WTC11 (cell line): ENCODE measurements at regions not wholly inside any gene's neighbourhood (a gene's known extent, or its start where the extent isn't known, plus 50 kb on each side); places are given as distances from the start of the nearest gene placed in this dataset.

ENCODE experiments used
- ATAC-seq: fragments of 200-7000 bp; cut with Tn5 transposase; 2 replicates; pipeline ENCODE4 v1.10.0; 2021; ENCODE audit warnings: mild to moderate bottlenecking, moderate library complexity
- CTCF ChIA-PET: fragments of 300-600 bp; sonication (Branson Sonifier 250); formaldehyde crosslinking; loops from one replicate; lab custom pipeline; 2021; ENCODE audit warnings: antibody characterized with exemption; lab: Charles Lee
- POLR2A ChIA-PET: fragments of 350-600 bp; sonication (Branson Sonifier 250); formaldehyde crosslinking; loops from one replicate; lab custom pipeline; 2021; ENCODE audit warnings: antibody characterized with exemption; lab: Charles Lee
- DNase-seq: peaks from one replicate; pipeline ENCODE4 v3.0.0; 2021; ENCODE audit warnings: low spot score
- H3K27ac Mint-ChIP-seq: 2 replicates; pipeline ENCODE4 v1.8.0; 2021; ENCODE audit warnings: mixed read lengths
- H3K27me3 Mint-ChIP-seq: 2 replicates; pipeline ENCODE4 v1.8.0; 2021; ENCODE audit warnings: low read depth, mild to moderate bottlenecking, moderate library complexity, mixed read lengths
- H3K36me3 Mint-ChIP-seq: 2 replicates; pipeline ENCODE4 v1.8.0; 2021; ENCODE audit warnings: mixed read lengths
- H3K4me1 Mint-ChIP-seq: 2 replicates; pipeline ENCODE4 v1.8.0; 2022; ENCODE audit warnings: mixed read lengths
- H3K4me3 Mint-ChIP-seq: 2 replicates; pipeline ENCODE4 v1.8.0; 2021; ENCODE audit warnings: mild to moderate bottlenecking, moderate library complexity, mixed read lengths
- H3K9me3 Mint-ChIP-seq: 2 replicates; pipeline ENCODE4 v1.8.0; 2021; ENCODE audit warnings: mixed read lengths
- CDX4 ChIP-seq: fragments of 250-450 bp; sonication (Bioruptor Pico); IDR thresholded peaks from 2 replicates; pipeline ENCODE4 v1.9.0; 2021; ENCODE audit warnings: moderate library complexity, mild to moderate bottlenecking, inconsistent platforms, borderline replicate concordance
- CREB1 ChIP-seq: sonication (generic); formaldehyde crosslinking; IDR thresholded peaks from 2 replicates; pipeline ENCODE4 v1.8.0; 2023; ENCODE audit warnings: mild to moderate bottlenecking, missing genetic modification reagents
- CREM ChIP-seq: sonication (generic); formaldehyde crosslinking; IDR thresholded peaks from 2 replicates; pipeline ENCODE4 v1.8.1; 2022; ENCODE audit warnings: mild to moderate bottlenecking, missing genetic modification reagents, moderate library complexity
- FOXP4 ChIP-seq: sonication (generic); formaldehyde crosslinking; IDR thresholded peaks from 2 replicates; pipeline ENCODE4 v1.8.0; 2022; ENCODE audit warnings: mild to moderate bottlenecking, missing genetic modification reagents
- GABPB1 ChIP-seq: sonication (generic); formaldehyde crosslinking; IDR thresholded peaks from 2 replicates; pipeline ENCODE4 v1.8.1; 2023; ENCODE audit warnings: mild to moderate bottlenecking, missing genetic modification reagents
- GRHL2 ChIP-seq: fragments of 250-450 bp; sonication (Bioruptor Pico); IDR thresholded peaks from 2 replicates; pipeline ENCODE4 v1.8.0; 2022; ENCODE audit warnings: mild to moderate bottlenecking, moderate library complexity; ENCODE audit not compliant: insufficient replicate concordance, severe bottlenecking
- IRF2 ChIP-seq: sonication (generic); formaldehyde crosslinking; IDR thresholded peaks from 2 replicates; pipeline ENCODE4 v1.8.0; 2022; ENCODE audit warnings: low read depth, missing genetic modification reagents, borderline replicate concordance
- MYBL2 ChIP-seq: sonication (generic); formaldehyde crosslinking; IDR thresholded peaks from 2 replicates; pipeline ENCODE4 v1.8.1; 2023; ENCODE audit warnings: mild to moderate bottlenecking, moderate library complexity, missing genetic modification reagents
- NR2C2 ChIP-seq: sonication (generic); formaldehyde crosslinking; IDR thresholded peaks from 2 replicates; pipeline ENCODE4 v1.8.0; 2022; ENCODE audit warnings: mild to moderate bottlenecking, missing genetic modification reagents
- RELA ChIP-seq: sonication (generic); formaldehyde crosslinking; IDR thresholded peaks from 2 replicates; pipeline ENCODE4 v1.8.1; 2022; ENCODE audit warnings: missing genetic modification reagents, mild to moderate bottlenecking, borderline replicate concordance
- STAT6 ChIP-seq: sonication (generic); formaldehyde crosslinking; conservative IDR thresholded peaks from 2 replicates; pipeline ENCODE4 v1.8.1; 2023; ENCODE audit warnings: mild to moderate bottlenecking, low read depth, missing genetic modification reagents, moderate library complexity
- ZBTB21 ChIP-seq: sonication (generic); formaldehyde crosslinking; IDR thresholded peaks from 2 replicates; pipeline ENCODE4 v1.8.1; 2023; ENCODE audit warnings: mild to moderate bottlenecking, missing genetic modification reagents, borderline replicate concordance
- ZNF317 ChIP-seq: sonication (generic); formaldehyde crosslinking; IDR thresholded peaks from 2 replicates; pipeline ENCODE4 v1.8.1; 2023; ENCODE audit warnings: low read depth, mild to moderate bottlenecking, moderate library complexity, missing genetic modification reagents, borderline replicate concordance
- ZNF425 ChIP-seq: fragments of 250-450 bp; sonication (Bioruptor Pico); conservative IDR thresholded peaks from 2 replicates; pipeline ENCODE4 v1.9.0; 2021; ENCODE audit warnings: mild to moderate bottlenecking
- TF ChIP-seq, protein P1 (sequence below): sonication (generic); formaldehyde crosslinking; IDR thresholded peaks from 2 replicates; pipeline ENCODE4 v1.8.1; 2023; ENCODE audit warnings: mild to moderate bottlenecking, moderate library complexity, missing genetic modification reagents
- TF ChIP-seq, protein P2 (sequence below): sonication (generic); formaldehyde crosslinking; IDR thresholded peaks from 2 replicates; pipeline ENCODE4 v1.8.1; 2022; ENCODE audit warnings: mild to moderate bottlenecking, missing genetic modification reagents, moderate library complexity, borderline replicate concordance

DNA sequence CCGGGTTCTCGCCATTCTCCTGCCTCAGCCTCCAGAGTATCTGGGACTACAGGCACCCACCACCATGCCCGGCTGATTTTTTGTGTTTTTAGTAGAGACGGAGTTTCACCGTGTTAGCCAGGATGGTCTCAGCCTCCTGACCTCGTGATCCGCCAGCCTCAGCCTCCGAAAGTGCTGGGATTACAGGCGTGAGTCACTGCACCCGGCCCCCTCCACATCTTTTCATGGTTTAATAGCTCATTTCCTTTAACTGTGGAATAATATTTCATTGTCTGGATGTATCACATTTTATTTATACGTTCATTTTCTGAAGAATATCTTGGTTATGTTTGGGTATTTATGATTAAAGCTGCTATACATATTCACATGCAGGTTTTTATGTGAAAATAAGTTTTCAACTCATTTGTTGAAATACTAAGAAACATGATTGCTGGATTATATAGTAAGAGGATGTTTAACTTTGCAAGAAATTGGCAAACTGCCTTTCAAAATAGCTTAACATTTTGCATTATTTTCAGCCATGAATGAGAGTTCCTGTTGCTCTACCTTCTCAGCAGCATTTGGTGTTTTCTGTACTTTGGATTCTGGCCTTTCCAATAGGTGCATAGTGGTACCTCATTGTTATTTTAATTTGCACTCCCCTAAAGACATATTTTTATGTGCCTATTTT, 591.9 kb downstream of the TECRL start:
- ChIA-PET CTCF (interaction anchor here (0.7 kb wide), 1 partner anchor 192 kb away, joined by 4 read pairs; no protein-coding TSS in a partner anchor), POLR2A (no interaction called here)
- H3K27me3 Mint-ChIP-seq, result no peaks in the 10 kb centered on the region
- H3K9me3 Mint-ChIP-seq, result peaks cover 4% of the 10 kb centered on the region; the same call in 1 of the 2 replicates
- H3K4me1 Mint-ChIP-seq, result no peaks in the 10 kb centered on the region
- ATAC-seq, result no peak
- TF ChIP-seq CREB1 (CRISPR knock-in tag), result no peak
- TF ChIP-seq STAT6 (CRISPR knock-in tag), result no peak
- no peak for TF ChIP-seq MYBL2
- TF ChIP-seq NR2C2 (CRISPR knock-in tag), result no peak
- TF ChIP-seq IRF2, result no peak
- TF ChIP-seq CDX4 (CRISPR knock-in tag), result no peak
- TF ChIP-seq ZNF425, result no peak
- TF ChIP-seq, protein P1, sequence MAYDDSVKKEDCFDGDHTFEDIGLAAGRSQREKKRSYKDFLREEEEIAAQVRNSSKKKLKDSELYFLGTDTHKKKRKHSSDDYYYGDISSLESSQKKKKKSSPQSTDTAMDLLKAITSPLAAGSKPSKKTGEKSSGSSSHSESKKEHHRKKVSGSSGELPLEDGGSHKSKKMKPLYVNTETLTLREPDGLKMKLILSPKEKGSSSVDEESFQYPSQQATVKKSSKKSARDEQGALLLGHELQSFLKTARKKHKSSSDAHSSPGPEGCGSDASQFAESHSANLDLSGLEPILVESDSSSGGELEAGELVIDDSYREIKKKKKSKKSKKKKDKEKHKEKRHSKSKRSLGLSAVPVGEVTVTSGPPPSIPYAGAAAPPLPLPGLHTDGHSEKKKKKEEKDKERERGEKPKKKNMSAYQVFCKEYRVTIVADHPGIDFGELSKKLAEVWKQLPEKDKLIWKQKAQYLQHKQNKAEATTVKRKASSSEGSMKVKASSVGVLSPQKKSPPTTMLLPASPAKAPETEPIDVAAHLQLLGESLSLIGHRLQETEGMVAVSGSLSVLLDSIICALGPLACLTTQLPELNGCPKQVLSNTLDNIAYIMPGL (CRISPR knock-in tag), result no peak
- TF ChIP-seq FOXP4, result no peak
- TF ChIP-seq CREM, result no peak
- no peak for TF ChIP-seq ZNF317 (CRISPR knock-in tag)
- no peak for TF ChIP-seq RELA (CRISPR knock-in tag)
- no peak for DNase-seq
- no peaks in the 10 kb centered on the region for H3K36me3 Mint-ChIP-seq
- H3K27ac Mint-ChIP-seq, result no peak overlapping the region
- no peak overlapping the region for H3K4me3 Mint-ChIP-seq

DNA sequence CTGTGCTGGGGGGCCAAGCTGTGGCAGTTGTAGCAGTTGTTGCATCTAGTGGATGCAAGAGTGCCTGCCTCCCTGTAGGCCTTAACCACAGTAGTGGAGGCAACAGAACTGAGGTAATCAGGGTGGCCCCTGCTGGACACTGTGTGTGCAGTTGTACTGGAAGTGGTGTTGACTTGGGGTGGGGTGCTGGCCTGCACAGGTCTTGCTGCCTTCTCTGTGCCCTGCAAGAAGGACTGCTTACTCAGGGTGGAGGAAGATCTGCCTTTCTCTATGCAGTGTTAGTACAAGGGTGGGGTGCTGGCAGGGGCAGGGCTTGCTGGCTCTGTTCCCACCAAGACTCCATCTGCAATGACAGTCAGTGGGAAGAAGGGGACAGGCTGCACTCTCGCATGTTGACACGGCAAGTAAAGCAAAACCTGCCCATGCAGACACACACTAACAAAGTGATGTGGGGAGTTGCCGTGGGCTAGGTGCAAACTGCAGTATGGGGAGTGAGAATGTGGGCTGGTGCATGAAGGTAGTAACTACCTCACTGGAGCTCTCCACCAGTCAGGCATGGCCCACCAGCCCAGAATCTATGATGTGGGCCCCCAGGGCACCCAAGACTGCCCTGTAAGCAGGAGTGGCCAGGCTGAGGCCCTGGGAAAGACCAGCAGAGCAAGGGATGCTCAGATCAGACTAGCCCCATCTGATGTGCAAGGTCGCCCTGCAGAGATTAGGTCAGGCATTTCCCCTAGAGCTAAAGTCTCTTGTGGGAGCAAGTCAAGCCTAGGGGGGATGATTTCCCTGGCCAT, 594.9 kb downstream of the TECRL start:
- POLR2A ChIA-PET, result no interaction called here
- DNase-seq (no peak), ATAC-seq (no peak; the same call in 1 of the 2 replicates)
- H3K27ac Mint-ChIP-seq, result no peak overlapping the region
- peaks cover 7% of the 10 kb centered on the region for H3K4me1 Mint-ChIP-seq
- peaks cover 4% of the 10 kb centered on the region; the same call in 1 of the 2 replicates for H3K9me3 Mint-ChIP-seq
- CTCF ChIA-PET, result no interaction called here
- no peak overlapping the region for H3K4me3 Mint-ChIP-seq
- H3K36me3 Mint-ChIP-seq, result no peaks in the 10 kb centered on the region
- no peaks in the 10 kb centered on the region for H3K27me3 Mint-ChIP-seq
- TF ChIP-seq CREM, result no peak
- no peak for TF ChIP-seq GRHL2
- no peak for TF ChIP-seq GABPB1 (CRISPR knock-in tag)
- TF ChIP-seq STAT6 (CRISPR knock-in tag), result no peak
- no peak for TF ChIP-seq CREB1 (CRISPR knock-in tag)
- no peak for TF ChIP-seq ZBTB21 (CRISPR knock-in tag)
- TF ChIP-seq CDX4 (CRISPR knock-in tag), result no peak
- TF ChIP-seq, protein P2, sequence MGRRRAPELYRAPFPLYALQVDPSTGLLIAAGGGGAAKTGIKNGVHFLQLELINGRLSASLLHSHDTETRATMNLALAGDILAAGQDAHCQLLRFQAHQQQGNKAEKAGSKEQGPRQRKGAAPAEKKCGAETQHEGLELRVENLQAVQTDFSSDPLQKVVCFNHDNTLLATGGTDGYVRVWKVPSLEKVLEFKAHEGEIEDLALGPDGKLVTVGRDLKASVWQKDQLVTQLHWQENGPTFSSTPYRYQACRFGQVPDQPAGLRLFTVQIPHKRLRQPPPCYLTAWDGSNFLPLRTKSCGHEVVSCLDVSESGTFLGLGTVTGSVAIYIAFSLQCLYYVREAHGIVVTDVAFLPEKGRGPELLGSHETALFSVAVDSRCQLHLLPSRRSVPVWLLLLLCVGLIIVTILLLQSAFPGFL (CRISPR knock-in tag), result no peak
